GM06990 (cell line): ENCODE measurements at regions not wholly inside any gene's neighbourhood (a gene's known extent, or its start where the extent isn't known, plus 50 kb on each side); places are given as distances from the start of the nearest gene placed in this dataset.
"Not testable (repeated sequence)": the region's sequence is repeated elsewhere in the genome, so short reads cannot be mapped to it uniquely, and the experiment has no call there.

ENCODE experiments used
- DNase-seq: peaks from one replicate; pipeline ENCODE4 v3.0.0-alpha.2; 2011; ENCODE audit not compliant: insufficient read length; ENCODE audit errors: extremely low read depth
- H3K27me3 ChIP-seq: replicated peaks from 2 replicates; pipeline ENCODE4 v1.6.0; 2011; ENCODE audit warnings: low read length; ENCODE audit not compliant: control insufficient read depth, insufficient read depth
- H3K36me3 ChIP-seq: 2 replicates; pipeline ENCODE4 v1.5.1; 2011; ENCODE audit warnings: low read length; ENCODE audit not compliant: control insufficient read depth, insufficient read depth
- H3K4me3 ChIP-seq: replicated peaks from 2 replicates; pipeline ENCODE4 v1.5.1; 2011; ENCODE audit warnings: low read depth, mild to moderate bottlenecking, control low read depth, low read length
- CTCF ChIP-seq: IDR thresholded peaks from 2 replicates; pipeline ENCODE4 v1.5.1; 2011; ENCODE audit warnings: low read length, control low read depth, mild to moderate bottlenecking, inconsistent platforms; ENCODE audit not compliant: insufficient read depth, poor library complexity, severe bottlenecking

- no peak for TF ChIP-seq CTCF
- 0 out of 2 replicates have a peak, but pooled peaks cover 1% of the 10 kb centered on the region for H3K27me3 ChIP-seq
- H3K36me3 ChIP-seq: no peaks in the 10 kb centered on the region
- no peak overlapping the region for H3K4me3 ChIP-seq
- DNase-seq: no peak
Measured at GRCh38 chr9:126070058-126070655, 256.5 kb upstream of the MVB12B start.

- Histone ChIP-seq H3K4me3 (no peak overlapping the region), H3K27me3 (0 out of 2 replicates have a peak, but pooled peaks cover 1% of the 10 kb centered on the region), H3K36me3 (no peaks in the 10 kb centered on the region)
- TF ChIP-seq CTCF: no peak
- DNase-seq: no peak
Measured at GRCh38 chr9:126071076-126071750, 255.4 kb upstream of the MVB12B start.

- H3K27me3 ChIP-seq, H3K36me3 ChIP-seq, H3K4me3 ChIP-seq, DNase-seq: not testable (repeated sequence)
Measured at GRCh38 chr9:126077656-126078055, 249.0 kb upstream of the MVB12B start.

GRCh38 chr9:126080641-126081040, 246.0 kb upstream of the MVB12B start:
- H3K36me3 ChIP-seq: no peaks in the 10 kb centered on the region
- H3K4me3 ChIP-seq: no peak overlapping the region
- no peak for TF ChIP-seq CTCF
- H3K27me3 ChIP-seq: no peaks in the 10 kb centered on the region; the same call in 1 of the 2 replicates
- no peak for DNase-seq

GRCh38 chr9:126081746-126082145, 244.9 kb upstream of the MVB12B start:
- TF ChIP-seq CTCF: no peak
- H3K36me3 ChIP-seq: no peaks in the 10 kb centered on the region
- H3K27me3 ChIP-seq: no peaks in the 10 kb centered on the region; the same call in 1 of the 2 replicates

GRCh38 chr9:126084008-126084407, 242.6 kb upstream of the MVB12B start:
- TF ChIP-seq CTCF: no peak
- no peak for DNase-seq
- H3K4me3 ChIP-seq: no peak overlapping the region
- H3K27me3 ChIP-seq: no peaks in the 10 kb centered on the region; the same call in 1 of the 2 replicates
- no peaks in the 10 kb centered on the region for H3K36me3 ChIP-seq

More at GRCh38 chr9:126081746-126082145, 244.9 kb upstream of the MVB12B start:
- no peak overlapping the region for H3K4me3 ChIP-seq
- DNase-seq: no peak
